Panc1 (cell line): ENCODE measurements at regions not wholly inside any gene's neighbourhood (a gene's known extent, or its start where the extent isn't known, plus 50 kb on each side); places are given as distances from the start of the nearest gene placed in this dataset.

ENCODE experiments used
- ATAC-seq: fragments of 200-7000 bp; cut with Tn5 transposase; 2 replicates; pipeline ENCODE4 v1.9.1; 2020; ENCODE audit warnings: mild to moderate bottlenecking, moderate library complexity
- BruUV-seq: library from RNA; stranded (reverse); fragments of 400-500 nt; replicated peaks from 2 replicates; lab custom pipeline; 2021; lab: Mats Ljungman, UMichigan
- CTCF ChIA-PET: fragments of 300-600 bp; sonication (Branson Sonifier 250); formaldehyde crosslinking; loops from one replicate; lab custom pipeline; 2022; ENCODE audit warnings: antibody characterized with exemption; lab: Charles Lee
- POLR2A ChIA-PET: fragments of 300-600 bp; sonication (Branson Sonifier 250); formaldehyde crosslinking; loops from one replicate; lab custom pipeline; 2022; ENCODE audit warnings: antibody characterized with exemption; lab: Charles Lee
- DNase-seq: peaks from one replicate; pipeline ENCODE4 v3.0.0-alpha.2; 2010; ENCODE audit warnings: low read depth, low spot score
- H3K27ac ChIP-seq: 2 replicates; pipeline ENCODE4 v1.5.1; 2011; ENCODE audit warnings: mild to moderate bottlenecking, low read length, inconsistent platforms
- H3K27me3 ChIP-seq: fragments of 200-500 bp; sonication (Bioruptor generic); 2 replicates; pipeline ENCODE4 v1.6.0; 2014; ENCODE audit warnings: low read length, inconsistent platforms; ENCODE audit not compliant: control insufficient read depth, insufficient read depth
- H3K36me3 ChIP-seq: fragments of 200-500 bp; sonication (Bioruptor generic); 2 replicates; pipeline ENCODE4 v1.5.1; 2014; ENCODE audit warnings: inconsistent platforms, mild to moderate bottlenecking, low read length, moderate library complexity; ENCODE audit not compliant: control insufficient read depth, insufficient read depth
- H3K4me1 ChIP-seq: 2 replicates; pipeline ENCODE4 v1.5.1; 2011; ENCODE audit warnings: inconsistent platforms, mild to moderate bottlenecking, low read length, moderate library complexity; ENCODE audit not compliant: control insufficient read depth, insufficient read depth
- H3K4me3 ChIP-seq, 2 experiments: 2 replicates each; pipeline ENCODE4 v1.5.1; 2011 to 2012; ENCODE audit warnings: low read depth in 2 of 2, low read length in 2 of 2, mild to moderate bottlenecking in 2 of 2, inconsistent platforms in 1 of 2, moderate library complexity in 1 of 2
- H3K9me3 ChIP-seq: fragments of 200-500 bp; sonication (Bioruptor generic); 2 replicates; pipeline ENCODE4 v1.5.1; 2014; ENCODE audit warnings: low read depth, mild to moderate bottlenecking, inconsistent platforms, low read length, moderate library complexity; ENCODE audit not compliant: control insufficient read depth, insufficient read depth
- CTCF ChIP-seq: fragments of 450-650 bp; IDR thresholded peaks from 2 replicates; pipeline ENCODE4 v1.5.1; 2017; ENCODE audit warnings: mild to moderate bottlenecking
- POLR2AphosphoS5 ChIP-seq: IDR thresholded peaks from 2 replicates; pipeline ENCODE4 v1.6.1; 2012; ENCODE audit warnings: mild to moderate bottlenecking, low read depth, low read length, moderate library complexity
- REST ChIP-seq, 2 experiments: IDR thresholded peaks; 2 replicates each; pipeline ENCODE4 v1.6.1; 2011 to 2012; ENCODE audit warnings: low read depth in 2 of 2, control low read depth in 1 of 2, low read length in 1 of 2, mild to moderate bottlenecking in 1 of 2, moderate library complexity in 1 of 2; ENCODE audit not compliant: insufficient read depth in 1 of 2
- SIN3A ChIP-seq: IDR thresholded peaks from 2 replicates; pipeline ENCODE4 v1.6.1; 2012; ENCODE audit warnings: low read depth, mild to moderate bottlenecking, low read length, moderate library complexity, borderline replicate concordance; ENCODE audit not compliant: insufficient read depth
- TCF7L2 ChIP-seq: IDR thresholded peaks from 2 replicates; pipeline ENCODE4 v1.6.1; 2011; ENCODE audit warnings: mild to moderate bottlenecking, low read depth, low read length, inconsistent platforms
- in situ Hi-C: cut with HindIII; loops from 2 replicates; pipeline ENCODE4 v1.10.0; 2016; ENCODE audit warnings: low sequenced_read_pairs, low pct_unique_long_range_greater_than_20kb
- intact Hi-C: fragments of 100-400 bp; cut with micrococcal nuclease; formaldehyde crosslinking; loops from one replicate; pipeline ENCODE4 v1.10.0; 2022; ENCODE audit not compliant: unreplicated experiment

- Histone ChIP-seq H3K27me3 (no peaks in the 10 kb centered on the region), H3K27ac (no peak overlapping the region), H3K9me3 (no peaks in the 10 kb centered on the region), H3K4me1 (no peaks in the 10 kb centered on the region), H3K4me3 (no peak overlapping the region), H3K36me3 (no peaks in the 10 kb centered on the region)
- ChIA-PET CTCF (no interaction called here), POLR2A (no interaction called here)
- ATAC-seq: no peak
- in situ Hi-C loops: no loop called here
- BruUV-seq: no TSS peak
- DNase-seq: no peak
- intact Hi-C loops: no loop called here
- TF ChIP-seq TCF7L2 (no peak), REST (IDR thresholded peaks at IDR 0.05; ENCODE audit: insufficient read depth in 1 of 2, low read depth in 2 of 2, low read length in 1 of 2) (no peak), CTCF (no peak), POLR2AphosphoS5 (no peak)
These were observed 1369.8 kb downstream of the PCDH9 start for GRCh38 chr13:65860306-65860705.

GRCh38 chr13:65857942-65858565 lies 1372.1 kb downstream of the PCDH9 start:
- no peaks in the 10 kb centered on the region for H3K9me3 ChIP-seq
- ATAC-seq (no peak), DNase-seq (no peak)
- in situ Hi-C loops: no loop called here
- no peaks in the 10 kb centered on the region for H3K27me3 ChIP-seq
- H3K4me3 ChIP-seq: no peak overlapping the region
- BruUV-seq: no TSS peak
- intact Hi-C loops: no loop called here
- CTCF ChIA-PET: no interaction called here
- no peak overlapping the region for H3K27ac ChIP-seq
- POLR2A ChIA-PET: no interaction called here
- TF ChIP-seq CTCF (no peak), POLR2AphosphoS5 (no peak), SIN3A (no peak), REST (IDR thresholded peaks at IDR 0.05; ENCODE audit: insufficient read depth in 1 of 2, low read depth in 2 of 2, low read length in 1 of 2) (no peak), TCF7L2 (no peak)
- no peaks in the 10 kb centered on the region for H3K4me1 ChIP-seq
- no peaks in the 10 kb centered on the region for H3K36me3 ChIP-seq
